ENCODE measurements at regions not wholly inside any gene's neighbourhood (a gene's known extent, or its start where the extent isn't known, plus 50 kb on each side); places are given as distances from the start of the nearest gene placed in this dataset.
"Not testable (repeated sequence)": the region's sequence is repeated elsewhere in the genome, so short reads cannot be mapped to it uniquely, and the experiment has no call there.

GRCh38 chr3:87654184-87654583, 377.8 kb upstream of the POU1F1 start:
- Histone ChIP-seq H3K9me2 (ENCODE audit: insufficient read depth, low read length) (no peaks in the 10 kb centered on the region), H3K27ac (ENCODE audit: low read length) (no peak overlapping the region), H2AFZ (ENCODE audit: low read depth, low read length) (no peak overlapping the region), H3K9ac (ENCODE audit: low read length) (no peak overlapping the region), H3K4me2 (ENCODE audit: low read length) (no peak overlapping the region), H3K4me3 (ENCODE audit: low read length) (no peak overlapping the region), H3K9me3 (ENCODE audit: low read length) (no peaks in the 10 kb centered on the region), H3K79me2 (replicated peaks; ENCODE audit: insufficient read depth, low read length) (no peaks in the 10 kb centered on the region), H4K20me1 (ENCODE audit: insufficient read depth) (no peaks in the 10 kb centered on the region), H3F3A (ENCODE audit: insufficient read depth, low read length, poor library complexity, severe bottlenecking) (no peaks in the 10 kb centered on the region), H3K27me3 (ENCODE audit: insufficient read depth, low read depth, low read length) (no peaks in the 10 kb centered on the region), H3K36me3 (ENCODE audit: insufficient read depth, low read length) (no peaks in the 10 kb centered on the region)
- TF ChIP-seq EZH2 (IDR thresholded peaks at IDR 0.05; ENCODE audit: borderline replicate concordance, insufficient read depth, low read length, poor library complexity, severe bottlenecking) (no peak), SMC3 (conservative IDR thresholded peaks at IDR 0.05; ENCODE audit: poor library complexity) (no peak)

GRCh38 chr3:87653138-87653537, 376.8 kb upstream of the POU1F1 start:
- not testable (repeated sequence) for H4K20me1 ChIP-seq (ENCODE audit: insufficient read depth); H3K9me3 ChIP-seq (ENCODE audit: low read length); H3K27me3 ChIP-seq (ENCODE audit: insufficient read depth, low read depth, low read length); H3K27ac ChIP-seq (ENCODE audit: low read length); H3K36me3 ChIP-seq (ENCODE audit: insufficient read depth, low read length); H3K4me2 ChIP-seq (ENCODE audit: low read length); H2AFZ ChIP-seq (ENCODE audit: low read depth, low read length); H3K9me2 ChIP-seq (ENCODE audit: insufficient read depth, low read length); H3K9ac ChIP-seq (ENCODE audit: low read length); H3F3A ChIP-seq (ENCODE audit: insufficient read depth, low read length, poor library complexity, severe bottlenecking); H3K79me2 ChIP-seq (replicated peaks; ENCODE audit: insufficient read depth, low read length); H3K4me3 ChIP-seq (ENCODE audit: low read length)

GRCh38 chr3:87634426-87634825, 358.0 kb upstream of the POU1F1 start:
- H3K27me3 ChIP-seq (ENCODE audit: insufficient read depth, low read depth, low read length), result no peaks in the 10 kb centered on the region
- H3F3A ChIP-seq (ENCODE audit: insufficient read depth, low read length, poor library complexity, severe bottlenecking), result no peaks in the 10 kb centered on the region

More at GRCh38 chr3:87634426-87634825, 358.0 kb upstream of the POU1F1 start:
- Histone ChIP-seq H3K4me2 (ENCODE audit: low read length) (no peak overlapping the region), H3K36me3 (ENCODE audit: insufficient read depth, low read length) (no peaks in the 10 kb centered on the region), H3K9ac (ENCODE audit: low read length) (no peak overlapping the region), H3K9me2 (ENCODE audit: insufficient read depth, low read length) (no peaks in the 10 kb centered on the region), H3K79me2 (replicated peaks; ENCODE audit: insufficient read depth, low read length) (no peaks in the 10 kb centered on the region), H2AFZ (ENCODE audit: low read depth, low read length) (no peak overlapping the region), H4K20me1 (ENCODE audit: insufficient read depth) (no peaks in the 10 kb centered on the region), H3K4me3 (ENCODE audit: low read length) (no peak overlapping the region), H3K27ac (ENCODE audit: low read length) (no peak overlapping the region), H3K9me3 (ENCODE audit: low read length) (no peaks in the 10 kb centered on the region)
- no peak for TF ChIP-seq EZH2 (IDR thresholded peaks at IDR 0.05; ENCODE audit: borderline replicate concordance, insufficient read depth, low read length, poor library complexity, severe bottlenecking)
- TF ChIP-seq TAF1 (IDR thresholded peaks at IDR 0.05; ENCODE audit: low read depth), result no peak
- TF ChIP-seq MXI1 (conservative IDR thresholded peaks at IDR 0.05; ENCODE audit: poor library complexity, severe bottlenecking), result no peak
- TF ChIP-seq SMC3 (conservative IDR thresholded peaks at IDR 0.05; ENCODE audit: poor library complexity), result no peak
- no peak for TF ChIP-seq CTCF (IDR thresholded peaks at IDR 0.05; ENCODE audit: poor library complexity, severe bottlenecking)
- TF ChIP-seq RAD21 (conservative IDR thresholded peaks at IDR 0.05), result no peak
- TF ChIP-seq POLR2AphosphoS5 (IDR thresholded peaks at IDR 0.05), result no peak
- no peak for TF ChIP-seq REST (IDR thresholded peaks at IDR 0.05; ENCODE audit: borderline replicate concordance)
- no peak for TF ChIP-seq EP300 (conservative IDR thresholded peaks at IDR 0.05; ENCODE audit: poor library complexity, severe bottlenecking)

All from neural cell (in vitro differentiated cells).